ENCODE measurements at regions not wholly inside any gene's neighbourhood (a gene's known extent, or its start where the extent isn't known, plus 50 kb on each side); places are given as distances from the start of the nearest gene placed in this dataset.

DNA sequence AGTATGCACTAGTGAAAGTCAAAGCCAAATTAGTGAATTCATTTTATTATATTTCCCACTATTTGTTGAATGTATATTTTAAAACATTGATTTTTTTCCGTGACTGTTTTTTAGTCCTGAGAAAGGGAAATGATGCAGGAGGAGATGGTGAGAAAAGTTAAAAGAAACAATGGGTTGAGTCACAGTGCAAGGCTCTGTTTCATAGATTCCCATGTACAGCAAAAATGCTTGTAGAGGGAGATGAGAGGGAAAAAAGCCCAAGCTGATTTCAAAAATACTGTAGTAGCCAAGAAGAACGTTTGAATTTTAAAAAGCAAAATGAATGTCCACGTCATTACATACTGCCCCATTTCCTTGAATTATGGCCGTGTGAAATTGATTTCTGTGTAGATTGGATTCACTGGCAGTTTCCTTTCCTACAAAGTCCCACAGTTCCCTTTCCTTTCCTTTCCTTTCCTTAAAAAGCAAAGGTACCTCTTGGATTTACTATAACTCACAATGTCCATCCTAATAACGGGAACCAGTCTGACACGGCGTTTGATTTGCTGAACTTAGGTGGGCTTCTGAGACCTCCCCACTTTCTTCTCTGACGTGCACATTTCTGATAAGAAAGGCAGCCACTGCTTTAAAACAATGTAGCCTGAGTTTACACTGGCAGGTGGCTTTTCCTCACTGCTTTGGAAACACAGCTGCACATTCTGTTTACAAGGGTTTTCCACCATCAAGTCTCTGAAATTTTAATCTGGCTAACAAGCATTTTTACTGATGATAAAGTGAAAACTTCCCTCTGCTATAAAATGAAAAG is 63.7 kb downstream of the SPCS3 start:
- H3K9me3 Mint-ChIP-seq = no peaks in the 10 kb centered on the region
- no peak for DNase-seq
- H3K4me3 Mint-ChIP-seq = no peak overlapping the region
- POLR2A ChIA-PET = no interaction called here
- H3K27ac Mint-ChIP-seq = no peak overlapping the region
- peaks cover 4% of the 10 kb centered on the region for H3K27me3 Mint-ChIP-seq
- no peaks in the 10 kb centered on the region for H3K4me1 Mint-ChIP-seq
- H3K36me3 Mint-ChIP-seq (ENCODE audit: low read depth) = no peaks in the 10 kb centered on the region
- CTCF ChIA-PET = no interaction called here

DNA sequence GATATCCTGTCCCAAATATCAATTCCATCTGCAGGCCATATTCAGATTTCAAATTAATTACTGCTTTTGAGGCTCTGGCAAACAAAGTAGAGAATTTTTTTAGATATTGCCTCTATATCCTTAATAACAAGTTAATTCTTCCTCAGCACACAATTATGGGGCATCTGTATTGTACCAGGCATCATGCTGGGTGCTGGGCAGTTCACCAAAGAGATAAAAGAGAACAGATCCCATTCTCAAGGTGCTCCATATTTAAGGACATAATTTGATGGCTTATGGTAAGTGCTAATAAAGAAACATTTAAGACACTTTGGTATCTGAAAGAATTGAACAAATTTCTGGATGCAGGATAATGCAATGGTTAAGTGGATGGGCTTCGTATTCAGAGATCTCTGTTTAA is 65.8 kb downstream of the SPCS3 start:
- Mint-ChIP-seq H3K9me3 (no peaks in the 10 kb centered on the region), H3K36me3 (ENCODE audit: low read depth) (no peaks in the 10 kb centered on the region), H3K27ac (no peak overlapping the region), H3K4me1 (no peaks in the 10 kb centered on the region), H3K4me3 (no peak overlapping the region), H3K27me3 (peaks cover 4% of the 10 kb centered on the region)
- no peak for DNase-seq
- CTCF ChIA-PET = no interaction called here
- POLR2A ChIA-PET = no interaction called here

DNA sequence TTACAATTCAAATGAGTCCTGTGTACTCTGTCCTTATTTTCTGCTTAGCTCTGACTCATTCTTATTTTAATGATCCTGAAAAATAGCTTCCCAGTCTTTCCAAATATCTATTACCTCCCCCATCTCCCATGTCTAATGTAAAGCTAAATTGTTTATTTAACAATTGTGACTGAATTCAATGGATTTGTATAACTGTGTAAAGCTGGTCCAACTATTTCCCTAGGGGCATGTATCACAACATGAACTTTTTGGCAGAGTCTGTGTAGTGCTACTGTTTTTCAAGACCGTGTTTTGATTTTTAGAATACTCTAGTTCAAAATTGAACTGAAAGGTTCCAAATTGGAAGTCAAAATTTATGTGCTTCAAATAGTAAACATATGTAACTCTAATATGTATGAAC is 67.8 kb downstream of the SPCS3 start:
- Mint-ChIP-seq H3K9me3 (no peaks in the 10 kb centered on the region), H3K4me3 (no peak overlapping the region), H3K27me3 (peaks cover 4% of the 10 kb centered on the region), H3K36me3 (ENCODE audit: low read depth) (no peaks in the 10 kb centered on the region), H3K27ac (no peak overlapping the region), H3K4me1 (no peaks in the 10 kb centered on the region)
- ChIA-PET POLR2A (no interaction called here), CTCF (no interaction called here)
- DNase-seq = no peak

GRCh38 chr4:176393306-176394013 is 73.7 kb downstream of the SPCS3 start:
- Mint-ChIP-seq H3K27ac (no peak overlapping the region), H3K4me3 (no peak overlapping the region), H3K36me3 (ENCODE audit: low read depth) (no peaks in the 10 kb centered on the region), H3K4me1 (no peaks in the 10 kb centered on the region), H3K27me3 (no peaks in the 10 kb centered on the region), H3K9me3 (no peaks in the 10 kb centered on the region)
- CTCF ChIA-PET = no interaction called here
- POLR2A ChIA-PET = interaction anchor here (0.7 kb wide), 1 partner anchor 532 kb away, joined by 3 read pairs; no protein-coding TSS in a partner anchor
- no peak for DNase-seq

DNA sequence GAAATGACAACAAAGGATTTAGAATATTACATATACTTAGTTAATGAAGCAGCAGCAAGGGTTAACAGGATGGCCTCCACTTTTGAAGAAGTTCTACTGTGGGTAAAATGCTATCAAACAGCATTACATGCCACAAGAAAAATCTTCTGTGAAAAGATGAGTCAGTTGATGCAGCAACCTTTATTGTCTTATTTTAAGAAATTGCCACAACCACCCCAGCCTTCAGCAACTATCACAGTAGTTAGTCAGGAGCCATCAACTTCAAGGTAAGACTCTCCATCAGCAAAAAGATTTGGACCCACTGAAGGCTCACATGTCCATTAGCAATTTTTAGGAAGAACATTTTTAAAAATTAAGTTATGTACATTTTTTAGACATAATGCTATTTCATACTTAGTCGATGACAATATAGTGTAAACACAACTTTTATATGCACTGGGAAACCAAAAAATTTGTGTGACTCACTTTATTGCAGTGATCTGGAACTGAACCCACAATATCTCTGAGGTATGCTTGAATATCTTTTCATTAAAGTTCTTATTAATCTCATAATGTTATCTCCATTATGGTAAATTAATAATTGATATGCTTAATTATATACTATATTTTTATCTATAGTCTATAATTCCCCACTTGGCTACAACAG is 81.2 kb downstream of the SPCS3 start:
- DNase-seq = no peak
- ChIA-PET CTCF (no interaction called here), POLR2A (no interaction called here)
- Mint-ChIP-seq H3K4me1 (no peaks in the 10 kb centered on the region), H3K27me3 (no peaks in the 10 kb centered on the region), H3K27ac (no peak overlapping the region), H3K36me3 (ENCODE audit: low read depth) (no peaks in the 10 kb centered on the region), H3K4me3 (no peak overlapping the region), H3K9me3 (no peaks in the 10 kb centered on the region)

DNA sequence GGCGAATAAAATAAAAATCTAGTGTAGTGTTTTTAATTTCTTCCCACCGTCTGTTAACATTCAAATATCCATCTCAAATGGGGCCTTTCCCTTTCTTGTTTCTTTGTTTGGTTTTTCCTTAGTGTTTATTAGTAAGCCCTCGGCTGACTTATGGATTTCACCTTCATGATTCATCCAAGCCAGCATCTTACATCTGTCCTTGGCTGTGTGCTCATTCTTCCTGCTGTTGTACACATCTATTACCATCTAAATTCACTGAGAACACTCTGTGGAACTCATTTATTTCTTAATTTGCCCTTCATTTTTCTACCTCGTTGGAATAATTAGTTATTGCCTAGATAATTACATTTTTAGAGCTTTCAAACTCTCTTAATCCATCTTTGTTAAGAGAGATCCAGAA is 84.9 kb downstream of the SPCS3 start:
- CTCF ChIA-PET = no interaction called here
- DNase-seq = no peak
- Mint-ChIP-seq H3K9me3 (no peaks in the 10 kb centered on the region), H3K27ac (no peak overlapping the region), H3K27me3 (no peaks in the 10 kb centered on the region), H3K4me3 (no peak overlapping the region), H3K4me1 (no peaks in the 10 kb centered on the region), H3K36me3 (ENCODE audit: low read depth) (no peaks in the 10 kb centered on the region)
- POLR2A ChIA-PET = no interaction called here

DNA sequence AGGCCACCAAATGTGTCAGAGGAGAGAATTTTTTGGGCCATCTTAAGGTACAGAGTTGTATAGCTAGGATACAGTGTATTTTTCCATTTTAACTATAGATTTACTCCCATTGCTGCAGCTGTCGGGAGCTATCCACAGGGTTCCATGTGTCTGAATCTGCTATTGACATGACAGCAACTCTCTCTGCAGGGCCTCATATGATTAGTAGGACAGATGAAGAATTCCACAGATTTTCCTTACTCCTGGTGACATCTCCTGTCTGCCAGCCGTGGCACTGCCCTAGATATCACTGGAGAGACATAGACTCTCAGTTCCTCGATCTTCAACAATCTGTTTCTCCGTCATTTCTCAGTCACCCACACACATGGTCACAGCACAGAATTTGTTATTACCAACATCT is 86.5 kb downstream of the SPCS3 start:
- POLR2A ChIA-PET = no interaction called here
- Mint-ChIP-seq H3K4me1 (no peaks in the 10 kb centered on the region), H3K27me3 (no peaks in the 10 kb centered on the region), H3K9me3 (no peaks in the 10 kb centered on the region), H3K36me3 (ENCODE audit: low read depth) (no peaks in the 10 kb centered on the region), H3K4me3 (no peak overlapping the region), H3K27ac (no peak overlapping the region)
- CTCF ChIA-PET = no interaction called here
- no peak for DNase-seq

DNA sequence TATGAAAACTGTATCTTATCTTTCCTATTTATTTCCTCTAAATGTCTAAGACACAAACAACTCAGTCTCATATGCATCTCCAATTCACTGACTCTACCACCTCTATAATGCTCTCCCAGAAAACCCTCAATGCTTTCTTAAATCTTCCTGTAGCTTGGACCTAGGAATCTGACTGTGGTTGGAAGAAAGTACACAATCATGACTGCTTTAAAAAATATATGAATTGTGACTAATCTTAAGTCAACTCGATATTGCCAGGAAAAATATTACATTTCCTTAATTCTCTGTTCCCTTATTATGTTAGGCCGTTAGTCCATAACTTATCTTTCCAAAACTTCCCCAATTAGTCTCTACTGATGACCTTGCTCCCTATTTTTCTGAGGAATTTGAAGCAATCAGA is 87.0 kb downstream of the SPCS3 start:
- Mint-ChIP-seq H3K36me3 (ENCODE audit: low read depth) (no peaks in the 10 kb centered on the region), H3K4me1 (no peaks in the 10 kb centered on the region), H3K4me3 (no peak overlapping the region), H3K27ac (no peak overlapping the region), H3K9me3 (no peaks in the 10 kb centered on the region), H3K27me3 (no peaks in the 10 kb centered on the region)
- ChIA-PET POLR2A (no interaction called here), CTCF (no interaction called here)
- no peak for DNase-seq

DNA sequence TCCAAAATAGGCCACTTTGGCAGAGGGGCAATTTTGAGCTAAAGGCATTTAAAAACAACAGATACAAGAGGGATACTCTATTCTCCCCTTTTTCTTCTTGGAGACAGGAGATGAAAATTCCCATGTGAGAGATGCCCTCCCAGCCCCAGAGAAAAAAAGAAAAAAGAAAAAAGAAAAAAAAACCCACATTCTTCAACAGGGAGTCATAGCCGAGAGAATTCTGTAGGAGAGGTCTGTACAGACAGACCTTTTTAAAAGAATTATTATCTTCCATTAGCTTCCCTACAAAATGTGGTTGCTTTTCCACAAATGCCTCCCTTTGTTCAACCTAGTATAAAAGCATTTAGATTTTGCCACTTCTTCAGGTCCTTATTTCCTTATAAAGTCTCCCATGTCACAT is 89.9 kb downstream of the SPCS3 start:
- ChIA-PET POLR2A (no interaction called here), CTCF (no interaction called here)

GRCh38 chr4:176413171-176413570 is 93.4 kb downstream of the SPCS3 start:
- POLR2A ChIA-PET = no interaction called here
- no peaks in the 10 kb centered on the region for H3K36me3 Mint-ChIP-seq (ENCODE audit: low read depth)
- no peaks in the 10 kb centered on the region for H3K9me3 Mint-ChIP-seq
- CTCF ChIA-PET = no interaction called here
- no peak for DNase-seq
- H3K4me3 Mint-ChIP-seq = no peak overlapping the region
- no peaks in the 10 kb centered on the region for H3K27me3 Mint-ChIP-seq
- no peak overlapping the region for H3K27ac Mint-ChIP-seq
- no peaks in the 10 kb centered on the region for H3K4me1 Mint-ChIP-seq

More for the DNA sequence above, 89.9 kb downstream of the SPCS3 start:
- DNase-seq = no peak
- no peaks in the 10 kb centered on the region for H3K4me1 Mint-ChIP-seq
- H3K36me3 Mint-ChIP-seq (ENCODE audit: low read depth) = no peaks in the 10 kb centered on the region
- no peaks in the 10 kb centered on the region for H3K27me3 Mint-ChIP-seq
- H3K4me3 Mint-ChIP-seq = no peak overlapping the region
- H3K9me3 Mint-ChIP-seq = no peaks in the 10 kb centered on the region
- no peak overlapping the region for H3K27ac Mint-ChIP-seq

- H3K36me3 Mint-ChIP-seq (ENCODE audit: low read depth) = no peaks in the 10 kb centered on the region
- no peaks in the 10 kb centered on the region for H3K4me1 Mint-ChIP-seq
- CTCF ChIA-PET = no interaction called here
- H3K27me3 Mint-ChIP-seq = no peaks in the 10 kb centered on the region
- no peak for DNase-seq
- POLR2A ChIA-PET = no interaction called here
- H3K27ac Mint-ChIP-seq = no peak overlapping the region
- no peaks in the 10 kb centered on the region for H3K9me3 Mint-ChIP-seq
- no peak overlapping the region for H3K4me3 Mint-ChIP-seq
Measured at GRCh38 chr4:176422001-176422400, 102.2 kb downstream of the SPCS3 start.

DNA sequence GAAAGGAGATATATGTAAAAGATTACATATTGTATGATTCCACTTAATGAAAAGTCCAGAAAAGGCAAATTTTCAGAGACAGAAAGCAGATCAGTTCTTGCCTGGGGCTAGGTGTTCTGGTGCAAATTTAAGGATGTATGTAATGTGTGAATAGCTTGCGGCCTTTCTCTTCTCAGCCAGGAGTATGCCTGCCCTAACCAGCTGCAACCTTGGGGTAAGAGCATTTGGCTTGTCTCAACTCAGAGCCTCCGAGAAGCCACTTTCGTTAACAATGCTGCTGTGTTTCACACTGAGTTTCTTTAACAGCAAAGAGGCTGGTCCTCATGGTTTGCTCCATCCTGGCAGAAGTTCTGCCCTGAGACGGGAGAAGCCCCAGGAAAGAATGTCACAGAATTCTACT is 102.7 kb downstream of the SPCS3 start:
- DNase-seq = no peak
- H3K27me3 Mint-ChIP-seq = no peaks in the 10 kb centered on the region
- CTCF ChIA-PET = no interaction called here
- no peaks in the 10 kb centered on the region for H3K36me3 Mint-ChIP-seq (ENCODE audit: low read depth)
- no peak overlapping the region for H3K4me3 Mint-ChIP-seq
- POLR2A ChIA-PET = no interaction called here
- H3K9me3 Mint-ChIP-seq = no peaks in the 10 kb centered on the region
- no peak overlapping the region for H3K27ac Mint-ChIP-seq
- no peaks in the 10 kb centered on the region for H3K4me1 Mint-ChIP-seq

GRCh38 chr4:176425035-176425434 is 105.3 kb downstream of the SPCS3 start:
- no peak for DNase-seq
- Mint-ChIP-seq H3K27me3 (no peaks in the 10 kb centered on the region), H3K4me3 (no peak overlapping the region), H3K36me3 (ENCODE audit: low read depth) (no peaks in the 10 kb centered on the region), H3K4me1 (no peaks in the 10 kb centered on the region), H3K27ac (no peak overlapping the region), H3K9me3 (no peaks in the 10 kb centered on the region)
- ChIA-PET POLR2A (no interaction called here), CTCF (no interaction called here)
